Chondrocyte (in vitro differentiated cells): ENCODE measurements at regions not wholly inside any gene's neighbourhood (a gene's known extent, or its start where the extent isn't known, plus 50 kb on each side); places are given as distances from the start of the nearest gene placed in this dataset.

ENCODE experiments used
- DNase-seq: peaks from one replicate; pipeline ENCODE4 v3.0.0; 2021; ENCODE audit warnings: mixed read lengths, low spot score
- H3K27ac Mint-ChIP-seq: one replicate; pipeline ENCODE4 v1.8.0; 2021; ENCODE audit warnings: mild to moderate bottlenecking, moderate library complexity, mixed read lengths; ENCODE audit not compliant: unreplicated experiment
- H3K27me3 Mint-ChIP-seq: 2 replicates; pipeline ENCODE4 v1.8.0; 2021; ENCODE audit warnings: low read depth, mixed read lengths
- H3K36me3 Mint-ChIP-seq: 2 replicates; pipeline ENCODE4 v1.8.0; 2021; ENCODE audit warnings: low read depth, mixed read lengths
- H3K4me1 Mint-ChIP-seq: 2 replicates; pipeline ENCODE4 v1.8.0; 2021; ENCODE audit warnings: low read depth, mild to moderate bottlenecking, mixed read lengths
- H3K4me3 Mint-ChIP-seq: one replicate; pipeline ENCODE4 v1.8.0; 2021; ENCODE audit warnings: mild to moderate bottlenecking, moderate library complexity, mixed read lengths; ENCODE audit not compliant: unreplicated experiment
- H3K9me3 Mint-ChIP-seq: 2 replicates; pipeline ENCODE4 v1.8.0; 2021; ENCODE audit warnings: low read depth, mixed read lengths
- TF ChIP-seq, protein P1 (sequence below): fragments of 200-600 bp; sonication (generic); IDR thresholded peaks from 2 replicates; pipeline ENCODE4 v1.5.0; 2021; ENCODE audit warnings: antibody characterized with exemption, mild to moderate bottlenecking, moderate library complexity

- DNase-seq = no peak
- Mint-ChIP-seq H3K27me3 (no peaks in the 10 kb centered on the region), H3K4me1 (peaks cover 31% of the 10 kb centered on the region), H3K9me3 (peaks cover 7% of the 10 kb centered on the region), H3K27ac (peak overlapping the region; percentile 70), H3K4me3 (no peak overlapping the region), H3K36me3 (no peaks in the 10 kb centered on the region)
- TF ChIP-seq, protein P1, sequence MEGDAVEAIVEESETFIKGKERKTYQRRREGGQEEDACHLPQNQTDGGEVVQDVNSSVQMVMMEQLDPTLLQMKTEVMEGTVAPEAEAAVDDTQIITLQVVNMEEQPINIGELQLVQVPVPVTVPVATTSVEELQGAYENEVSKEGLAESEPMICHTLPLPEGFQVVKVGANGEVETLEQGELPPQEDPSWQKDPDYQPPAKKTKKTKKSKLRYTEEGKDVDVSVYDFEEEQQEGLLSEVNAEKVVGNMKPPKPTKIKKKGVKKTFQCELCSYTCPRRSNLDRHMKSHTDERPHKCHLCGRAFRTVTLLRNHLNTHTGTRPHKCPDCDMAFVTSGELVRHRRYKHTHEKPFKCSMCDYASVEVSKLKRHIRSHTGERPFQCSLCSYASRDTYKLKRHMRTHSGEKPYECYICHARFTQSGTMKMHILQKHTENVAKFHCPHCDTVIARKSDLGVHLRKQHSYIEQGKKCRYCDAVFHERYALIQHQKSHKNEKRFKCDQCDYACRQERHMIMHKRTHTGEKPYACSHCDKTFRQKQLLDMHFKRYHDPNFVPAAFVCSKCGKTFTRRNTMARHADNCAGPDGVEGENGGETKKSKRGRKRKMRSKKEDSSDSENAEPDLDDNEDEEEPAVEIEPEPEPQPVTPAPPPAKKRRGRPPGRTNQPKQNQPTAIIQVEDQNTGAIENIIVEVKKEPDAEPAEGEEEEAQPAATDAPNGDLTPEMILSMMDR = no peak
These were observed 122.1 kb upstream of the ADAMTS16 start for GRCh38 chr5:5017827-5018577.

DNA sequence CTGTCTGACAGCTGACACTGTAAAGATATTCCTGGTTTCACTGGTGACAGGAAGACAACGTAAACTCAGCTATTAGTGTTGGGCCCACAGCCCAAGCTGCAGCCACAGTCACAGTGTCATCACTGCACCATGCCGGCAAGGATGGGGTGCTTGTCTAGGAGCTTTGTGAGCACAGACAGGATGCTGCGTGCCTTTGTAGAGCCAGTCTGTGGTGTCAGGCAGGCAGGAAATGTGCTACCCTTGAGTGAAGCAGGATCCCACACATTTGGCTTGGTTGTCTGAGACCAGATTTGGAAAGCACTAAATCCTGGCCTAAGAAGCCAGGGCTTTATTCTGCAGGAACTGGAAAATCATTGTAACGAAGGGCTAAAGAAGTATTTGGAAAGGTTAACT lies 121.6 kb upstream of the ADAMTS16 start:
- Mint-ChIP-seq H3K27ac (peak overlapping the region; percentile 70), H3K4me3 (no peak overlapping the region)

DNA sequence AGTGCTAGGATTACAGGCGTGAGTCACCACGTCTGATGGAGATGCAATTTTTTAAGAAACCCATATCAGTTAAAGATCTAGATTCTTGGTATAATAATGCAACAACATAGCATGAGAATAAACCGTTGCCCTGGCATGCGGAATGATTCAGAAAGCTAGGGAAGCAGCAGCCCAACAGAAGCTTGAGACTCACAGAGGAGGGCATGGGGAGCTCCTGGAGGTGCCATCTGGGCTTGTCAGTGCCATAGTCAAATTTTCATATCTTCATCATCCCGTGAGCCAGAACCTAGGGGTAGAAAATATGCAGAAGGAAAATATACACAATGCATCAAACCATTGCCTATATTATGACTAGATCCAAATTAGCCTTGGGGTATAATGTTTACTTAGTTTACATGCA lies 118.7 kb upstream of the ADAMTS16 start:
- Mint-ChIP-seq H3K36me3 (no peaks in the 10 kb centered on the region), H3K4me1 (peaks cover 17% of the 10 kb centered on the region), H3K9me3 (peaks cover 4% of the 10 kb centered on the region), H3K27ac (no peak overlapping the region), H3K4me3 (no peak overlapping the region), H3K27me3 (no peaks in the 10 kb centered on the region)
- DNase-seq = no peak
- TF ChIP-seq, protein P1 = no peak

More for the DNA sequence above, 121.6 kb upstream of the ADAMTS16 start:
- TF ChIP-seq, protein P1 = no peak
- peaks cover 31% of the 10 kb centered on the region for H3K4me1 Mint-ChIP-seq
- no peaks in the 10 kb centered on the region for H3K36me3 Mint-ChIP-seq
- no peaks in the 10 kb centered on the region for H3K27me3 Mint-ChIP-seq
- DNase-seq = no peak
- peaks cover 4% of the 10 kb centered on the region for H3K9me3 Mint-ChIP-seq

DNA sequence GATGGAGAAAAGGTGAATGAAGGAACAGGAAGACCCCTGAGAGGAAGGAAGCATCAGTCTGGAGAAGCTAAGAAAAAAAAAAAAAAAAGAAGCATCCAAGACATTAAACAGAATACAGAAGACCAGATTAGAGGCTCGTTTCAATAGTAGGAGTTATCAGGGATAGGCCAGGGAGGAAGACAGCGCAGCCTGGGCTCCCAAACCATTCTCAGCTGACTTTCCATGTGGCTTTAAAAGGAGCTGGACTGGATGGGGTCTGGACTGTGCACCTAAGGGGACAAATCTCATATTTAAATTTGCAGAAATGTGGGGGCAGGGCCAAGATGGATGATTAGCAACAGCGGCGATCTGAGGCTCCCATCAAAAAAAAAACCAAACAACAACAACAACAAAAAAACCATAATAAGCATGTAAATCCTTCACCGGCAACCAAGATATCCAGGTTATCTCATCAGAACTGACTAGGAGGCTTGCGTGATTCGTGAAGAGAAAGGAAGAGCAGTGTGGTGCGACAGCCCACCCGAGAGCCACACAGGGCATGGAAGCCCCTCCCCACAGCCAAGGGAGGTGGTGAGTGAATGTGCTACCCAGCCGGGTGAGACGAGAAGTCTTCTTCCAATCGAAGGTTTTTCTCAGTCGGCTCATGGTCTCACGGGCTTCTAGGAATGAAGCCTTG lies 114.9 kb upstream of the ADAMTS16 start:
- Mint-ChIP-seq H3K9me3 (no peaks in the 10 kb centered on the region), H3K4me3 (no peak overlapping the region), H3K36me3 (no peaks in the 10 kb centered on the region), H3K4me1 (no peaks in the 10 kb centered on the region), H3K27ac (no peak overlapping the region), H3K27me3 (peaks cover 17% of the 10 kb centered on the region)
- no peak for DNase-seq
- TF ChIP-seq, protein P1 = no peak

DNA sequence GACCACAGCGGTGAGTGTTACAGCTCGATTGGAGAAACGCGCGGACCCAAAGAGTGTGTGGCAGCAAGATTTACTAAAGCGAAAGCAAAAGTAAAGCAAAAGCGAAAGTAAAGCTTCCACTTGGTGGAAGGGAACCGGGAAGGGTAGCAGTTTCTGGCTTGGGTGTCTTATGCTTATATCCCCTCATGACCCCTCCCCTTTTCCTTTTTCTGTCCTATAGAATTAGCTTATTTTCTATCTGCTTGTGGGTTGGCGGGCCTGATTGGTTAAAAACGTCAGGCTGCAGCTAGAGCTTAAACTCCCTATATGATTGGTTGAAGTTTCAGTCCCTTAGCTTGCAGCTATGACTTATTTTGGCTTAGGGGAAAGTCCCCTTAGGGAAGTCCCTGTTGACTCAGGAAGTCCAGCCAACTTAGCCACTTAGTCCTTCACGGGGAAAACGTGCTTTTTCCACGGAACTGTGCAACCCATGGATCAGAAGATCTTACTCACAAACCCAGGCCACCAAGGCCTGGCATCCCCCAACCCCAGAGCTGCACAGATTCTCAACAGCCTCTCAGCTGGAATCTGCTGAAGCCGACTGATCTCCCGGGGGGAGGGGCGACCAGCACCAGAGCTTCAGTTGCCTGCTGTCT lies 114.2 kb upstream of the ADAMTS16 start:
- peaks cover 20% of the 10 kb centered on the region for H3K27me3 Mint-ChIP-seq
- H3K4me3 Mint-ChIP-seq = no peak overlapping the region
- H3K27ac Mint-ChIP-seq = no peak overlapping the region
- no peak for DNase-seq
- no peaks in the 10 kb centered on the region for H3K9me3 Mint-ChIP-seq
- no peaks in the 10 kb centered on the region for H3K4me1 Mint-ChIP-seq
- TF ChIP-seq, protein P1 = no peak
- H3K36me3 Mint-ChIP-seq = no peaks in the 10 kb centered on the region
